Loucy (cell line): ENCODE measurements at regions not wholly inside any gene's neighbourhood (a gene's known extent, or its start where the extent isn't known, plus 50 kb on each side); places are given as distances from the start of the nearest gene placed in this dataset.

Experiments used
- H2AFZ ChIP-seq: fragments of 200-600 bp; sonication (generic); 2 replicates; pipeline ENCODE4 v1.6.0; 2016; ENCODE audit warnings: antibody characterized with exemption, mild to moderate bottlenecking, low read length, moderate library complexity
- H3F3A ChIP-seq: fragments of 200-600 bp; 2 replicates; pipeline ENCODE4 v1.6.0; 2016; ENCODE audit warnings: antibody characterized with exemption, low read depth, mild to moderate bottlenecking
- H3K27me3 ChIP-seq: fragments of 200-600 bp; sonication (generic); 2 replicates; pipeline ENCODE4 v1.6.1; 2014; ENCODE audit warnings: low read length, mild to moderate bottlenecking; ENCODE audit not compliant: insufficient read depth, poor library complexity, severe bottlenecking
- H3K36me3 ChIP-seq: fragments of 200-600 bp; sonication (generic); 2 replicates; pipeline ENCODE4 v1.6.1; 2016; ENCODE audit warnings: low read length; ENCODE audit not compliant: insufficient read depth
- H3K4me1 ChIP-seq: fragments of 200-600 bp; sonication (generic); 2 replicates; pipeline ENCODE4 v1.5.1; 2014; ENCODE audit warnings: low read length, mild to moderate bottlenecking; ENCODE audit not compliant: insufficient read depth, poor library complexity, severe bottlenecking
- H3K4me2 ChIP-seq: fragments of 200-600 bp; sonication (generic); 2 replicates; pipeline ENCODE4 v1.6.0; 2014; ENCODE audit warnings: antibody characterized with exemption, low read length, low read depth, mild to moderate bottlenecking; ENCODE audit not compliant: poor library complexity, severe bottlenecking
- H3K4me3 ChIP-seq: fragments of 200-600 bp; sonication (generic); 2 replicates; pipeline ENCODE4 v1.5.1; 2014; ENCODE audit warnings: low read length, mild to moderate bottlenecking, mixed read lengths; ENCODE audit not compliant: poor library complexity, severe bottlenecking
- H3K79me2 ChIP-seq: fragments of 200-600 bp; sonication (generic); 2 replicates; pipeline ENCODE4 v1.6.1; 2014; ENCODE audit warnings: low read length; ENCODE audit not compliant: insufficient read depth
- H3K9ac ChIP-seq: fragments of 200-600 bp; sonication (generic); 2 replicates; pipeline ENCODE4 v1.6.0; 2014; ENCODE audit warnings: mild to moderate bottlenecking, low read depth, low read length, moderate library complexity; ENCODE audit not compliant: poor library complexity, severe bottlenecking
- H3K9me2 ChIP-seq: fragments of 200-600 bp; sonication (generic); replicated peaks from 2 replicates; pipeline ENCODE4 v1.6.1; 2016; ENCODE audit warnings: low read depth, low read length, mixed read lengths
- H3K9me3 ChIP-seq: fragments of 200-600 bp; sonication (generic); 2 replicates; pipeline ENCODE4 v1.6.1; 2014; ENCODE audit warnings: mild to moderate bottlenecking, antibody characterized with exemption, low read length, low read depth; ENCODE audit not compliant: insufficient read depth
- H4K20me1 ChIP-seq: fragments of 200-600 bp; sonication (generic); 2 replicates; pipeline ENCODE4 v1.6.0; 2014; ENCODE audit warnings: antibody characterized with exemption, low read length, mild to moderate bottlenecking; ENCODE audit not compliant: insufficient read depth, poor library complexity, severe bottlenecking
- CTCF ChIP-seq: fragments of 200-600 bp; sonication (generic); conservative IDR thresholded peaks from 2 replicates; pipeline ENCODE4 v1.5.1; 2014; ENCODE audit warnings: mild to moderate bottlenecking, antibody characterized with exemption, low read length
- EZH2phosphoT487 ChIP-seq: fragments of 200-600 bp; IDR thresholded peaks from 2 replicates; pipeline ENCODE4 v1.6.1; 2018; ENCODE audit warnings: antibody characterized with exemption, mild to moderate bottlenecking, moderate library complexity, borderline replicate concordance

- Histone ChIP-seq H3K9me3 (no peaks in the 10 kb centered on the region), H3K9ac (no peak overlapping the region), H3K4me2 (no peak overlapping the region), H2AFZ (no peak overlapping the region), H3K79me2 (no peaks in the 10 kb centered on the region), H3F3A (no peaks in the 10 kb centered on the region), H4K20me1 (no peaks in the 10 kb centered on the region), H3K27me3 (no peaks in the 10 kb centered on the region), H3K9me2 (no peaks in the 10 kb centered on the region), H3K4me1 (no peaks in the 10 kb centered on the region), H3K36me3 (no peaks in the 10 kb centered on the region), H3K4me3 (no peak overlapping the region)
- no peak for TF ChIP-seq CTCF
- TF ChIP-seq EZH2phosphoT487: no peak
Observed at GRCh38 chr2:147260241-147260640, 584.6 kb upstream of the ACVR2A start.

- Histone ChIP-seq H3K4me3 (no peak overlapping the region), H3F3A (no peaks in the 10 kb centered on the region)
Observed at GRCh38 chr2:147255812-147256211, 589.0 kb upstream of the ACVR2A start.

GRCh38 chr2:147250652-147251356, 594.0 kb upstream of the ACVR2A start:
- H3K36me3 ChIP-seq: no peaks in the 10 kb centered on the region
- no peak overlapping the region for H3K9ac ChIP-seq
- H3K27me3 ChIP-seq: no peaks in the 10 kb centered on the region
- no peaks in the 10 kb centered on the region for H3K79me2 ChIP-seq
- H3K4me1 ChIP-seq: no peaks in the 10 kb centered on the region
- H3F3A ChIP-seq: no peaks in the 10 kb centered on the region
- H3K4me2 ChIP-seq: no peak overlapping the region
- no peaks in the 10 kb centered on the region for H3K9me2 ChIP-seq
- no peak overlapping the region for H3K4me3 ChIP-seq
- TF ChIP-seq CTCF: no peak
- TF ChIP-seq EZH2phosphoT487: no peak
- no peaks in the 10 kb centered on the region; the same call in 1 of the 2 replicates for H3K9me3 ChIP-seq
- H2AFZ ChIP-seq: no peak overlapping the region
- H4K20me1 ChIP-seq: no peaks in the 10 kb centered on the region

More at GRCh38 chr2:147255812-147256211, 589.0 kb upstream of the ACVR2A start:
- TF ChIP-seq CTCF: no peak
- no peak for TF ChIP-seq EZH2phosphoT487
- Histone ChIP-seq H4K20me1 (no peaks in the 10 kb centered on the region), H3K79me2 (no peaks in the 10 kb centered on the region), H3K9ac (no peak overlapping the region), H3K4me2 (no peak overlapping the region), H3K27me3 (no peaks in the 10 kb centered on the region), H2AFZ (no peak overlapping the region), H3K9me2 (no peaks in the 10 kb centered on the region), H3K36me3 (no peaks in the 10 kb centered on the region), H3K9me3 (no peaks in the 10 kb centered on the region; the same call in 1 of the 2 replicates), H3K4me1 (no peaks in the 10 kb centered on the region)
